Mammary epithelial cell (primary cell): ENCODE measurements at regions not wholly inside any gene's neighbourhood (a gene's known extent, or its start where the extent isn't known, plus 50 kb on each side); places are given as distances from the start of the nearest gene placed in this dataset.

Source experiments
- CTCF ChIP-seq, 2 donors: IDR thresholded peaks in 1 of 2; conservative IDR thresholded peaks in 1 of 2; 2 replicates each; pipeline ENCODE4 v1.5.1; 2011 to 2012; ENCODE audit warnings: inconsistent platforms in 2 of 2, low read length in 2 of 2, mild to moderate bottlenecking in 2 of 2, control low read depth in 1 of 2, low read depth in 1 of 2; ENCODE audit not compliant: insufficient read depth in 1 of 2; ENCODE audit errors: extremely low read depth in 1 of 2
- EZH2 ChIP-seq: IDR thresholded peaks from 2 replicates; pipeline ENCODE4 v1.6.1; 2012; ENCODE audit warnings: low read length, inconsistent platforms, borderline replicate concordance

- TF ChIP-seq CTCF (conservative IDR thresholded peaks at IDR 0.05 in 1 of 2, IDR thresholded peaks at IDR 0.05 in 1 of 2; ENCODE audit: extremely low read depth in 1 of 2, insufficient read depth in 1 of 2, low read depth in 1 of 2, low read length in 2 of 2) (no peak), EZH2 (no peak)
These were observed 224.2 kb upstream of the SSTR4 start for GRCh38 chr20:22810626-22811569.
